Activated naive CD4-positive, alpha-beta T cell treated with anti-CD3 and anti-CD28 coated beads, Interleukin-2, amount 50 U/mL, for 24 hours (primary cell): ENCODE measurements at regions not wholly inside any gene's neighbourhood (a gene's known extent, or its start where the extent isn't known, plus 50 kb on each side); places are given as distances from the start of the nearest gene placed in this dataset.

Experiments
- H3K27ac Mint-ChIP-seq: one replicate; pipeline ENCODE4 v1.8.0; 2021; ENCODE audit warnings: mild to moderate bottlenecking, mixed read lengths
- H3K27me3 Mint-ChIP-seq: one replicate; pipeline ENCODE4 v1.8.0; 2021; ENCODE audit warnings: mixed read lengths
- H3K36me3 Mint-ChIP-seq: one replicate; pipeline ENCODE4 v1.8.0; 2021; ENCODE audit warnings: mixed read lengths
- H3K4me1 Mint-ChIP-seq: one replicate; pipeline ENCODE4 v1.8.0; 2021; ENCODE audit warnings: mixed read lengths
- H3K4me3 Mint-ChIP-seq: one replicate; pipeline ENCODE4 v1.8.0; 2021; ENCODE audit warnings: mild to moderate bottlenecking, mixed read lengths
- H3K9me3 Mint-ChIP-seq: one replicate; pipeline ENCODE4 v1.8.0; 2021; ENCODE audit warnings: mixed read lengths

DNA sequence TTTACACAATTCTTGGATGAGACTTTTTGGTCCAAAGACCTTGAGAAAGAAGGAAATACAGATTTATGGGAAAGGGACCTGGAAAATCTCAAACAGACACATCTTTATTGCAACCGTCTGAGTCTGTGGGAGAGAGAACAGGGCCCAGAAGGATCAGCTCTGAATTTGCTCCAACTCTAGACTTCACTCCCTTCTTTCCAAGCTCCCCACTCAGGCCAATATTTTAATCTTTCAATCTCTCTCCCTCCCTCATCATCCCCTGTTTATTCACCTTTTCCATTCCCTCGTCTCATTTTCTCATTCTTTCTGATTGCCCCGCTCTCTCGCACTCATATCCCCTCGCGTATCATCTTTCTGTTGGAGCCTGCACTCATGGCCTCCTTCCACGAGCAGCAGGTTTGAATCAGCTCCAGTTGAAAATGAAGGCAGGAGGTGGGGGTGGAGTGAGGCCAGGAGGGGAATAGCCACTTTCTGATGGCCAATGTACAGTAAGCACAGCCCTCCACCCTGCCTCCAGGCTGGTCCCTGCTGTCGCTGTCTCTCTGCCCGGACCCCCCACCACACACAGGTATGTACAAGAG, 63.6 kb upstream of the BOC start:
- H3K4me1 Mint-ChIP-seq, result no peaks in the 10 kb centered on the region
- H3K27ac Mint-ChIP-seq, result no peak overlapping the region
- H3K9me3 Mint-ChIP-seq, result no peaks in the 10 kb centered on the region
- H3K4me3 Mint-ChIP-seq, result no peak overlapping the region
- peaks cover 7% of the 10 kb centered on the region for H3K27me3 Mint-ChIP-seq
- no peaks in the 10 kb centered on the region for H3K36me3 Mint-ChIP-seq

DNA sequence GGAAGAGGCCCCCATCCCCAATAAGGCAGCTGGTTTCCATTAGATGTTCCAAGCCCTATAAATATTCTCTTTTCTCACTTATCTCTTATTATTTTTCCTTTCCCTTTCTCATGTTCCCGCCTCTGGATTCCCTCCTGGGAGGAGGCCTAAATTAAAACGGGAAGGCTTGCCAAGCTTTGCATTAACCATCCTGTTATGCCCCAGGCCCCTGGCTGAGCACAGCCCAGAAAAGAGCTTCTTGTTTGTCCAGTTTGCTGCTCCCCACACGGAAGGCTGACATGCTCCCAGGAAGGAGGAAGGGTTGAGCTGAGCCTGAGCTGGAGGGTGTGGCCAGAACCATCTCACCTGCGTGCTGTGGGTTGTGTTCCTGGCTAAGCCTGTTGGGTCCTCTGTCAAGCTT, 63.1 kb upstream of the BOC start:
- H3K9me3 Mint-ChIP-seq, result no peaks in the 10 kb centered on the region
- peaks cover 7% of the 10 kb centered on the region for H3K27me3 Mint-ChIP-seq
- no peak overlapping the region for H3K27ac Mint-ChIP-seq
- no peak overlapping the region for H3K4me3 Mint-ChIP-seq
- H3K36me3 Mint-ChIP-seq, result no peaks in the 10 kb centered on the region
- no peaks in the 10 kb centered on the region for H3K4me1 Mint-ChIP-seq

DNA sequence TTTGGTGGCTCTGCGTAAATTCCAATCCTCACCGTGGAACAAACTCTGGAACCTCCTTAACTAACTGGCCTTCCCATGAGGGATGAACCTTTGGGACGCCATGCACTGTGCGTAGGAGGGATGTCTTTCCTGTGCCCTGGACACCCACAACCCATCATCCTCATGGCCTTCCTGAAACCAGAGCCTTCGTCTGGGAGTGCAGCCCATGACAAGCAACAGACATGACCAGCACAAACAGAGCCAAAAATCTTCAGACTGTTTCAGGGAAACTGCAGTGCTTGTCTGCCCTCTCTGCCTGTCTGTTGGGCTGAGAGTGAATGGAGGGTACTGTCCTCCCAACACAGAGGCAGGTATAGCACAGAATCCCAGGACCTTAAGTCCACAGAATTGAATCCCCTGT, 61.1 kb upstream of the BOC start:
- H3K4me3 Mint-ChIP-seq, result no peak overlapping the region
- no peaks in the 10 kb centered on the region for H3K9me3 Mint-ChIP-seq
- no peak overlapping the region for H3K27ac Mint-ChIP-seq
- no peaks in the 10 kb centered on the region for H3K36me3 Mint-ChIP-seq
- H3K4me1 Mint-ChIP-seq, result no peaks in the 10 kb centered on the region
- H3K27me3 Mint-ChIP-seq, result peaks cover 5% of the 10 kb centered on the region

DNA sequence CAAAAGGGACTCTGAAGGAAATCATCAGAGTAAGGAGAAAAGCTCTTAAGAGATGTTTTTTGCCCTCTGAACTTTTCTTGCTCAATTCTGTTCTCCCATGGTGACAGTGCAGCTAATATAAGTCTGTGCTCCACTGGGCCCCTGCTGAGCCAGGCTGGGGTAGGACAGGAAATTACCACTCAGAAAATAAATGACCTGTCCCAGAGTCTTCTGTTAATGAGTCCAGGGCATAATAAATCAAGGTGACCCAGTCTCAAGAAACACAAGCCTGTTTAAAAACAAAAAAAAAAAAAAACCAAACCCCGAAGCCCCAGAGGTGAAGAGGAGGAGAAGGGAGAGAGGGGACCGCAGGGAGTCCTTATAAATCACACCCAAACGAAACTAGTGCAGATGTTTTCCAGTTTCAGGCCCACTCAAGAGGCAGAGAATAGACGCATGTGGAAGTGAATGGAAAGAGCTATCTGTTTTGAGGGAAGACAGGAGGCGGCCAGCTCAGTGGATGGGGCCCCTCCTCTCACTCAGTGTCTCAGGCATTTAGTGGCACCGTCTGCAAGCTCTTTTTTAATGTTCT, 59.8 kb upstream of the BOC start:
- no peak overlapping the region for H3K27ac Mint-ChIP-seq
- no peak overlapping the region for H3K4me3 Mint-ChIP-seq
- no peaks in the 10 kb centered on the region for H3K4me1 Mint-ChIP-seq
- no peaks in the 10 kb centered on the region for H3K9me3 Mint-ChIP-seq
- H3K36me3 Mint-ChIP-seq, result no peaks in the 10 kb centered on the region
- peaks cover 5% of the 10 kb centered on the region for H3K27me3 Mint-ChIP-seq

DNA sequence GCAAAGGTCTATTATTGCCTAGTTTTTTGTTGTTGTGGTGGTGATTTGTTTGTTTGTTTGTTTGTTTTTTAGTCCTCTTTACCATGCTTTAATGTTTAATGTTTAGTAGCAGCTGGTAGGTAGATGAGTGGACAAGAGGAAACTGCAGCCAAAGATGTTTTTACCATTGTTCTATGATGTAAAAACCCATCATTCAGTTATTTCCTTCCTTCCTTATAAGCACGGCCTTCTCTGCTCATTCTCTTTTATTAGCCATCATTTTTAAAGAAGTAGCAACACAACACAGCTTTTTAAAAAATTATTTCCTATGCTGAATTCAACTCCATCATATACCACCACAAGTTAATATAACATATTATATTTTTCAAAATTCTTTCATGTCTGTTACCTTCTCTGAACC, 58.5 kb upstream of the BOC start:
- no peak overlapping the region for H3K27ac Mint-ChIP-seq
- H3K9me3 Mint-ChIP-seq, result no peaks in the 10 kb centered on the region
- H3K36me3 Mint-ChIP-seq, result no peaks in the 10 kb centered on the region
- no peaks in the 10 kb centered on the region for H3K4me1 Mint-ChIP-seq
- H3K27me3 Mint-ChIP-seq, result peaks cover 5% of the 10 kb centered on the region
- H3K4me3 Mint-ChIP-seq, result no peak overlapping the region

- H3K36me3 Mint-ChIP-seq, result no peaks in the 10 kb centered on the region
These were observed 57.8 kb upstream of the BOC start for GRCh38 chr3:113153499-113154107.

DNA sequence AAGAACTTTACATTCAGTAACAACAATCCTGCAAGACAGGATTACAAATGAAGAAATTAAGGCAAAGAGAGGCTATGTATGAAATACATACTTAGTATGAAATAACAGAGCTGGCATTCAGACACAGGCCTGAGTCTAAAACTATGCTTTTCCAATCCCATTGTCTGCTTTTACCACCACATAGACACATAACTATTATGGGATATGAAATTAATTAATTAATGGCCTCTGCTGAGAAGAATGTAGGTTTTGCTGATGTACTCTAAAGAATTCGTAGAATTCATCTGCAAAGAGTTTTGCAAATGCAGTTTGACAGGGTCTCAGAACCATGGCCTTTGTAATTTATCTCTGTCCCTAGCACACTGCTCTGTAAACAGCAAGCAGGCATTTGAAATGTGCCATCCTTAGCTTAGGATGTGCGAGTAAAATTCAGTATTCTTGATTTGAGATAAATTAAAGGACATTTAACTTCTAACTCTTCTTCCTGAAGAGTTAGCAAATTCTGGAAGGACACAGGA, 54.5 kb upstream of the BOC start:
- Mint-ChIP-seq H3K4me1 (no peaks in the 10 kb centered on the region), H3K27me3 (no peaks in the 10 kb centered on the region), H3K27ac (no peak overlapping the region), H3K9me3 (no peaks in the 10 kb centered on the region), H3K36me3 (no peaks in the 10 kb centered on the region), H3K4me3 (no peak overlapping the region)

More at GRCh38 chr3:113153499-113154107, 57.8 kb upstream of the BOC start:
- Mint-ChIP-seq H3K4me1 (no peaks in the 10 kb centered on the region), H3K9me3 (no peaks in the 10 kb centered on the region), H3K27ac (no peak overlapping the region), H3K4me3 (no peak overlapping the region), H3K27me3 (peaks cover 4% of the 10 kb centered on the region)

- Mint-ChIP-seq H3K4me3 (no peak overlapping the region), H3K4me1 (no peaks in the 10 kb centered on the region), H3K9me3 (no peaks in the 10 kb centered on the region), H3K36me3 (no peaks in the 10 kb centered on the region), H3K27me3 (no peaks in the 10 kb centered on the region), H3K27ac (no peak overlapping the region)
These were observed 53.8 kb upstream of the BOC start for GRCh38 chr3:113157408-113158030.

- H3K4me3 Mint-ChIP-seq, result no peak overlapping the region
- H3K27ac Mint-ChIP-seq, result no peak overlapping the region
- H3K27me3 Mint-ChIP-seq, result peaks cover 3% of the 10 kb centered on the region
- no peaks in the 10 kb centered on the region for H3K9me3 Mint-ChIP-seq
- no peaks in the 10 kb centered on the region for H3K36me3 Mint-ChIP-seq
- no peaks in the 10 kb centered on the region for H3K4me1 Mint-ChIP-seq
These were observed 53.2 kb upstream of the BOC start for GRCh38 chr3:113158171-113158570.
